GM12878 (cell line): ENCODE measurements at regions not wholly inside any gene's neighbourhood (a gene's known extent, or its start where the extent isn't known, plus 50 kb on each side); places are given as distances from the start of the nearest gene placed in this dataset.

Source experiments
- ATAC-seq: fragments of 200-7000 bp; cut with Tn5 transposase; 3 replicates; pipeline ENCODE4 v1.9.1; 2020; ENCODE audit warnings: mild to moderate bottlenecking, moderate library complexity
- BruUV-seq: library from RNA; stranded (reverse); fragments of 400-500 nt; replicated peaks from 2 replicates; lab custom pipeline; 2021; lab: Mats Ljungman, UMichigan
- CTCF ChIA-PET: fragments of 300-600 bp; sonication (Branson Sonifier 250); formaldehyde crosslinking; extraction: SDS; loops from one replicate; lab custom pipeline; 2021; ENCODE audit warnings: inconsistent platforms; lab: Yijun Ruan, JAX
- POLR2A ChIA-PET: fragments of 350-600 bp; formaldehyde crosslinking; extraction: SDS; loops from one replicate; lab custom pipeline; 2021; ENCODE audit warnings: inconsistent platforms; lab: Charles Lee
- RAD21 ChIA-PET: fragments of 300-600 bp; sonication (Branson Sonifier 250); formaldehyde crosslinking; loops from one replicate; lab custom pipeline; 2023; ENCODE audit warnings: antibody characterized with exemption; ENCODE audit not compliant: unreplicated experiment; lab: Charles Lee
- SMC1A ChIA-PET: fragments of 300-600 bp; sonication (Branson Sonifier 250); formaldehyde crosslinking; loops from one replicate; lab custom pipeline; 2023; ENCODE audit not compliant: unreplicated experiment, uncharacterized antibody; lab: Charles Lee
- DNase-seq: peaks from one replicate; pipeline ENCODE4 v3.0.0-alpha.2; 2011; ENCODE audit warnings: low read depth, low spot score
- FAIRE-seq: peaks from 3 replicates; lab custom pipeline; 2011; peaks lifted over from hg19 to GRCh38; lab: Jason Lieb, UNC
- H2AFZ ChIP-seq: 2 replicates; pipeline ENCODE4 v1.6.0; 2011; ENCODE audit warnings: low read depth, low read length, control low read depth; ENCODE audit not compliant: control insufficient read depth
- H3K27ac ChIP-seq: 2 replicates; pipeline ENCODE4 v1.5.1; 2011; ENCODE audit warnings: control low read depth; ENCODE audit not compliant: control insufficient read depth, insufficient read depth
- H3K27me3 ChIP-seq, 2 experiments: replicated peaks in 1 of 2; 2 replicates each; pipeline versions ENCODE4 v1.6.0 to v1.6.1; 2011; ENCODE audit warnings: low read length in 1 of 2; ENCODE audit not compliant: control insufficient read depth in 2 of 2, insufficient read depth in 2 of 2
- H3K36me3 ChIP-seq, 2 experiments: 2 replicates each; pipeline ENCODE4 v1.5.1; 2011; ENCODE audit warnings: low read length in 1 of 2; ENCODE audit not compliant: control insufficient read depth in 2 of 2, insufficient read depth in 2 of 2
- H3K4me1 ChIP-seq: 2 replicates; pipeline ENCODE4 v1.6.1; 2011; ENCODE audit warnings: mild to moderate bottlenecking, low read length, moderate library complexity, mixed read lengths; ENCODE audit not compliant: control insufficient read depth, insufficient read depth
- H3K4me2 ChIP-seq: 2 replicates; pipeline ENCODE4 v1.6.0; 2011; ENCODE audit warnings: control low read depth; ENCODE audit not compliant: control insufficient read depth, insufficient read depth
- H3K4me3 ChIP-seq: fragments of 200-600 bp; sonication (generic); 2 replicates; pipeline ENCODE4 v1.5.1; 2016
- H3K79me2 ChIP-seq: 2 replicates; pipeline ENCODE4 v1.6.0; 2011; ENCODE audit warnings: low read length; ENCODE audit not compliant: control insufficient read depth, insufficient read depth
- H3K9ac ChIP-seq: 2 replicates; pipeline ENCODE4 v1.8.0; 2011; ENCODE audit warnings: low read length, control low read depth, mixed read lengths; ENCODE audit not compliant: control insufficient read depth, insufficient read depth
- H3K9me3 ChIP-seq: replicated peaks from 3 replicates; pipeline ENCODE4 v1.5.1; 2011; ENCODE audit warnings: mild to moderate bottlenecking, low read length; ENCODE audit not compliant: control insufficient read depth, insufficient read depth
- H4K20me1 ChIP-seq: 2 replicates; pipeline ENCODE4 v1.6.0; 2011; ENCODE audit not compliant: control insufficient read depth, insufficient read depth
- JUNB ChIP-seq: IDR thresholded peaks from 2 replicates; pipeline ENCODE4 v1.6.1; 2016; ENCODE audit warnings: antibody characterized with exemption, mild to moderate bottlenecking
- PRDM15 ChIP-seq: fragments of 450-650 bp; formaldehyde crosslinking; IDR thresholded peaks from 2 replicates; pipeline ENCODE4 v1.4.0; 2020; ENCODE audit warnings: mild to moderate bottlenecking, moderate library complexity
- TAF1 ChIP-seq: IDR thresholded peaks from 2 replicates; pipeline ENCODE4 v1.6.1; 2011; ENCODE audit warnings: mild to moderate bottlenecking, low read depth, low read length, borderline replicate concordance
- ZNF274 ChIP-seq: IDR thresholded peaks from one replicate; pipeline ENCODE4 v1.8.0; 2011; ENCODE audit not compliant: insufficient read length, insufficient read depth
- ZNF687 ChIP-seq: fragments of 450-650 bp; IDR thresholded peaks from 2 replicates; pipeline ENCODE4 v1.6.1; 2017; ENCODE audit warnings: mild to moderate bottlenecking, moderate library complexity
- WGBS: methylation state at CpG from one replicate; pipeline ENCODE4 v1.1.6; 2016; ENCODE audit warnings: low lambda C conversion rate; ENCODE audit not compliant: insufficient replicate concordance, insufficient coverage; ENCODE audit errors: missing lambda C conversion rate; 5-methylcytosine and 5-hydroxymethylcytosine counted together
- in situ Hi-C: fragments of 300-500 bp; cut with MboI; formaldehyde crosslinking; loops from 9 replicates; pipeline ENCODE4 v1.14.3; 2018; ENCODE audit warnings: mixed read lengths
- intact Hi-C: fragments of 100-400 bp; cut with micrococcal nuclease; formaldehyde crosslinking; loops from one replicate; pipeline ENCODE4 v1.14.2; 2022; ENCODE audit not compliant: unreplicated experiment
- TF ChIP-seq, protein P1 (sequence below): fragments of 450-650 bp; IDR thresholded peaks from 2 replicates; pipeline ENCODE4 v1.6.1; 2017; ENCODE audit warnings: mild to moderate bottlenecking, low read depth, inconsistent platforms; ENCODE audit not compliant: poor library complexity, severe bottlenecking

GRCh38 chr22:48478529-48479265 lies 1349.0 kb downstream of the BRD1 start:
- ChIA-PET RAD21 (no interaction called here), CTCF (no interaction called here), SMC1A (no interaction called here), POLR2A (no interaction called here)
- H3K4me2 ChIP-seq = no peak overlapping the region
- intact Hi-C loops (no loop called here), in situ Hi-C loops (loop anchor here (25.0 kb wide), 1 partner anchor 1916 kb away; no protein-coding TSS in a partner anchor)
- H3K27me3 ChIP-seq = no peaks in the 10 kb centered on the region
- no peak overlapping the region for H3K4me3 ChIP-seq
- ATAC-seq (no peak), FAIRE-seq (no peak), DNase-seq (no peak)
- H2AFZ ChIP-seq = no peak overlapping the region
- no peak overlapping the region for H3K9ac ChIP-seq
- H3K27ac ChIP-seq = no peak overlapping the region
- H3K9me3 ChIP-seq = no peaks in the 10 kb centered on the region; the same call in 2 of the 3 replicates
- H4K20me1 ChIP-seq = no peaks in the 10 kb centered on the region
- H3K36me3 ChIP-seq = no peaks in the 10 kb centered on the region
- H3K79me2 ChIP-seq = no peaks in the 10 kb centered on the region
- no peak for TF ChIP-seq TAF1
- 12% methylated on average over 11 of the region's 11 CpGs for WGBS
- BruUV-seq = no TSS peak
- H3K4me1 ChIP-seq = no peaks in the 10 kb centered on the region

DNA sequence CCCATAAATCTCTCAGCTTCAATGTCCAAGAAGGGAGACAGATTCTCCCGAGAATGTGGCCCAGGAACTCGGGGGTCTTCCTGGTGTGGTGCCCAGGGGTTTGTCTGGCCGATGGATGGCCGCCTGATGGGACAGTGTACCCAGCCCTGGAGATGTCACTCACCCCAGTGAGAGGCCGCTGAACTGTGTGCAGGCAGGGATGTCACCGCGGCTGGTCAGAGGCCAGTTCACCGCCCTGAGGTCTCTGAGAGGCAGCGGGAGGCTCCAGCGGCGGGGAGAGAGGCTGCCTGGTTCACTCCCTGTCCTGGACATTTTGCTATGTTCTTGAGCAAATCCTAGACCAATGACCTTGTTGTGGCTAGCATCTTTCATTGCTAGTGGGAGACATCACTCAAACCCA lies 1349.5 kb downstream of the BRD1 start:
- ChIA-PET CTCF (no interaction called here), RAD21 (no interaction called here), POLR2A (no interaction called here), SMC1A (no interaction called here)
- Histone ChIP-seq H4K20me1 (no peaks in the 10 kb centered on the region), H3K79me2 (no peaks in the 10 kb centered on the region), H3K27ac (no peak overlapping the region), H3K9me3 (no peaks in the 10 kb centered on the region; the same call in 2 of the 3 replicates), H3K4me3 (no peak overlapping the region), H3K4me1 (no peaks in the 10 kb centered on the region), H3K36me3 (no peaks in the 10 kb centered on the region), H3K27me3 (no peaks in the 10 kb centered on the region), H3K9ac (no peak overlapping the region), H3K4me2 (no peak overlapping the region), H2AFZ (no peak overlapping the region)
- BruUV-seq = no TSS peak
- intact Hi-C loops (no loop called here), in situ Hi-C loops (loop anchor here (25.0 kb wide), 1 partner anchor 1916 kb away; no protein-coding TSS in a partner anchor)
- 32% methylated on average over 11 of the region's 11 CpGs for WGBS
- ATAC-seq = no peak
- no peak for FAIRE-seq
- no peak for DNase-seq
- TF ChIP-seq ZNF687 (no peak), ZNF274 (no peak), PRDM15 (CRISPR knock-in tag) (no peak), JUNB (no peak)
- TF ChIP-seq, protein P1, sequence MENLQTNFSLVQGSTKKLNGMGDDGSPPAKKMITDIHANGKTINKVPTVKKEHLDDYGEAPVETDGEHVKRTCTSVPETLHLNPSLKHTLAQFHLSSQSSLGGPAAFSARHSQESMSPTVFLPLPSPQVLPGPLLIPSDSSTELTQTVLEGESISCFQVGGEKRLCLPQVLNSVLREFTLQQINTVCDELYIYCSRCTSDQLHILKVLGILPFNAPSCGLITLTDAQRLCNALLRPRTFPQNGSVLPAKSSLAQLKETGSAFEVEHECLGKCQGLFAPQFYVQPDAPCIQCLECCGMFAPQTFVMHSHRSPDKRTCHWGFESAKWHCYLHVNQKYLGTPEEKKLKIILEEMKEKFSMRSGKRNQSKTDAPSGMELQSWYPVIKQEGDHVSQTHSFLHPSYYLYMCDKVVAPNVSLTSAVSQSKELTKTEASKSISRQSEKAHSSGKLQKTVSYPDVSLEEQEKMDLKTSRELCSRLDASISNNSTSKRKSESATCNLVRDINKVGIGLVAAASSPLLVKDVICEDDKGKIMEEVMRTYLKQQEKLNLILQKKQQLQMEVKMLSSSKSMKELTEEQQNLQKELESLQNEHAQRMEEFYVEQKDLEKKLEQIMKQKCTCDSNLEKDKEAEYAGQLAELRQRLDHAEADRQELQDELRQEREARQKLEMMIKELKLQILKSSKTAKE = no peak
